PC-9 (cell line): ENCODE measurements at regions not wholly inside any gene's neighbourhood (a gene's known extent, or its start where the extent isn't known, plus 50 kb on each side); places are given as distances from the start of the nearest gene placed in this dataset.

Experiments used
- CTCF ChIP-seq: fragments of 200-600 bp; sonication (generic); conservative IDR thresholded peaks from 2 replicates; pipeline ENCODE4 v1.6.1; 2017; ENCODE audit warnings: mixed run types, antibody characterized with exemption, mild to moderate bottlenecking, moderate library complexity
- EZH2 ChIP-seq: fragments of 200-600 bp; sonication (generic); IDR thresholded peaks from 2 replicates; pipeline ENCODE4 v1.8.0; 2017; ENCODE audit warnings: antibody characterized with exemption, low read depth

- TF ChIP-seq CTCF (no peak), EZH2 (no peak)
These were observed 487.2 kb downstream of the MN1 start for GRCh38 chr22:27314276-27314807.
